K562 (cell line): ENCODE measurements at regions not wholly inside any gene's neighbourhood (a gene's known extent, or its start where the extent isn't known, plus 50 kb on each side); places are given as distances from the start of the nearest gene placed in this dataset.

ENCODE experiments used
- ATAC-seq: fragments of 200-7000 bp; cut with Tn5 transposase; 3 replicates; pipeline ENCODE4 v1.9.1; 2020; ENCODE audit warnings: moderate library complexity
- BruUV-seq: library from RNA; stranded (reverse); fragments of 400-500 nt; replicated peaks from 2 replicates; lab custom pipeline; 2021; lab: Mats Ljungman, UMichigan
- CTCF ChIA-PET: fragments of 300-600 bp; formaldehyde crosslinking; extraction: SDS; loops from one replicate; lab custom pipeline; 2021; ENCODE audit warnings: low intra/inter-chr PET ratio; lab: Yijun Ruan, JAX
- POLR2A ChIA-PET: fragments of 300-600, 350-650 bp; sonication (Branson Sonifier 250); formaldehyde crosslinking; extraction: SDS; loops from one replicate; lab custom pipeline; 2021; ENCODE audit warnings: antibody characterized with exemption, inconsistent platforms; lab: Yijun Ruan, JAX
- DNase-seq, 4 experiments: peaks; one replicate each; pipeline versions ENCODE4 v3.0.0 to v3.0.0-alpha.2; 2011 to 2018; ENCODE audit warnings: low spot score in 3 of 4, mixed read lengths in 3 of 4; ENCODE audit errors: extremely low read depth in 1 of 4
- FAIRE-seq: peaks from 2 replicates; lab custom pipeline; 2011; peaks lifted over from hg19 to GRCh38; lab: Jason Lieb, UNC
- H2AFZ ChIP-seq: 2 replicates; pipeline ENCODE4 v1.6.0; 2011; ENCODE audit warnings: low read depth, low read length, control low read depth, inconsistent platforms
- H3K27ac ChIP-seq: fragments of 200-600 bp; 3 replicates; pipeline ENCODE4 v1.8.0; 2011; ENCODE audit warnings: low read depth, mild to moderate bottlenecking, control low read depth, inconsistent platforms, low read length, moderate library complexity, mixed read lengths; ENCODE audit errors: extremely low read depth
- H3K27me3 ChIP-seq, 2 experiments: fragments of 300-600 bp in 1 of 2; 2 replicates in 1 of 2; 3 replicates in 1 of 2; pipeline versions ENCODE4 v1.6.0 to v1.8.0; 2011; ENCODE audit warnings: inconsistent platforms in 2 of 2, low read length in 2 of 2, mild to moderate bottlenecking in 1 of 2, mixed read lengths in 1 of 2, moderate library complexity in 1 of 2; ENCODE audit not compliant: control insufficient read depth in 2 of 2, insufficient read depth in 2 of 2
- H3K36me3 ChIP-seq: fragments of 300-600 bp; 3 replicates; pipeline ENCODE4 v1.8.0; 2011; ENCODE audit warnings: mild to moderate bottlenecking, low read length, inconsistent platforms; ENCODE audit not compliant: control insufficient read depth, insufficient read depth
- H3K4me1 ChIP-seq, 2 experiments: fragments of 200-600 bp in 1 of 2; replicated peaks in 1 of 2; 2 replicates in 1 of 2; 3 replicates in 1 of 2; pipeline versions ENCODE4 v1.5.1 to v1.8.0; 2011; ENCODE audit warnings: inconsistent platforms in 2 of 2, low read length in 2 of 2, mild to moderate bottlenecking in 1 of 2, mixed read lengths in 1 of 2, moderate library complexity in 1 of 2; ENCODE audit not compliant: control insufficient read depth in 2 of 2, insufficient read depth in 2 of 2
- H3K4me2 ChIP-seq: 2 replicates; pipeline ENCODE4 v1.6.1; 2011; ENCODE audit warnings: low read length, control low read depth, inconsistent platforms, mixed read lengths; ENCODE audit not compliant: insufficient read depth
- H3K4me3 ChIP-seq: fragments of 200-600 bp; sonication (generic), shearing (Covaris generic); 2 replicates; pipeline ENCODE4 v1.5.1; 2016; ENCODE audit warnings: control low read depth, inconsistent platforms
- H3K79me2 ChIP-seq: fragments of 200-600 bp; 3 replicates; pipeline ENCODE4 v1.8.0; 2011; ENCODE audit warnings: low read length, inconsistent platforms; ENCODE audit not compliant: control insufficient read depth, insufficient read depth
- H3K9ac ChIP-seq, 2 experiments: 2 replicates each; pipeline versions ENCODE4 v1.6.0 to v1.6.1; 2011; ENCODE audit warnings: low read depth in 2 of 2, low read length in 2 of 2, control low read depth in 1 of 2, inconsistent platforms in 1 of 2, mild to moderate bottlenecking in 1 of 2, mixed read lengths in 1 of 2; ENCODE audit not compliant: insufficient read depth in 1 of 2
- H3K9me1 ChIP-seq: one replicate; pipeline ENCODE4 v1.6.0; 2011; ENCODE audit warnings: inconsistent platforms, mild to moderate bottlenecking, low read length, moderate library complexity; ENCODE audit not compliant: control insufficient read depth, insufficient read depth
- H3K9me3 ChIP-seq: replicated peaks from 2 replicates; pipeline ENCODE4 v1.5.1; 2011; ENCODE audit warnings: low read depth, low read length, inconsistent platforms; ENCODE audit not compliant: control insufficient read depth, insufficient read depth
- H4K20me1 ChIP-seq: replicated peaks from 2 replicates; pipeline ENCODE4 v1.6.1; 2011; ENCODE audit warnings: low read length, inconsistent platforms, mixed read lengths; ENCODE audit not compliant: control insufficient read depth, insufficient read depth
- BCL6 ChIP-seq: fragments of 250-450 bp; sonication (Bioruptor Pico); IDR thresholded peaks from 2 replicates; pipeline ENCODE4 v1.4.0; 2020
- DACH1 ChIP-seq: fragments of 450-650 bp; IDR thresholded peaks from 2 replicates; pipeline ENCODE4 v1.6.1; 2018; ENCODE audit not compliant: partially characterized antibody
- GTF2E2 ChIP-seq: fragments of 200-800 bp; sonication (Bioruptor generic); IDR thresholded peaks from 2 replicates; pipeline ENCODE4 v1.6.1; 2016; ENCODE audit warnings: missing genetic modification characterization, missing compliant biosample characterization
- HDAC6 ChIP-seq: IDR thresholded peaks from 2 replicates; pipeline ENCODE4 v1.6.1; 2012; ENCODE audit warnings: low read depth, mild to moderate bottlenecking, control low read depth, inconsistent platforms, low read length, moderate library complexity
- SNIP1 ChIP-seq: fragments of 450-650 bp; IDR thresholded peaks from 2 replicates; pipeline ENCODE4 v1.7.1; 2017; ENCODE audit warnings: low read depth, mild to moderate bottlenecking
- ZKSCAN8 ChIP-seq: fragments of 200-800 bp; sonication (Bioruptor generic); IDR thresholded peaks from 2 replicates; pipeline ENCODE4 v1.6.1; 2016; ENCODE audit warnings: missing genetic modification characterization, missing compliant biosample characterization
- WGBS: fragments of 100-300 bp; shearing (Covaris generic); methylation state at CpG from one replicate; pipeline ENCODE4 v1.1.6; 2016; ENCODE audit warnings: low coverage, mixed read lengths; ENCODE audit not compliant: insufficient coverage; ENCODE audit errors: missing lambda C conversion rate; 5-methylcytosine and 5-hydroxymethylcytosine counted together
- in situ Hi-C: fragments of 300-500 bp; cut with MboI; formaldehyde crosslinking; loops from 4 replicates; pipeline ENCODE4 v1.15.0; 2018; ENCODE audit warnings: inconsistent platforms, mixed read lengths
- intact Hi-C: fragments of 100-400 bp; cut with micrococcal nuclease; formaldehyde crosslinking; loops from 2 replicates; pipeline ENCODE4 v1.14.2; 2022
- TF ChIP-seq, protein P1 (sequence below): sonication (generic); formaldehyde crosslinking; IDR thresholded peaks from 2 replicates; pipeline ENCODE4 v1.8.1; 2023; ENCODE audit warnings: mild to moderate bottlenecking, missing genetic modification reagents

DNA sequence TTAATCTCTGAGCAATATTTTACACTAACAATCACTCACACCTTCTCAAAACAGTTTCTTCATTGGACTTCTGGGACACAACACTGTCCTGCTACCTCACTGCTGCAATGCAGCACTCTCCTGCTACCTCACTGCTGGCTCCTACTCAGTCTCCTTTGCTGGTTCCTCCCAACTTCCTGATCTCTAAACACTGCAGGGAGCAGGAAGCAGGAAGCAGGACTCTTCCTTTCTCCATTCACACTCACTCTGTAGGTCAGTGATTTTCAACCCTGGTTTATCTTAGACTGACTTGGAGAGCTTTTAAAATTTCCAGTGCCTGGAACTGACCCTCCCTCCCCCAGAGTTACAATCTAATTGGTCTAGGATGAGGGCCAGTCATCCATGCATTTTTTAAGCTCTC, 243.4 kb upstream of the RBBP8 start:
- H4K20me1 ChIP-seq, result no peaks in the 10 kb centered on the region
- H3K9me3 ChIP-seq, result no peaks in the 10 kb centered on the region
- H3K9me1 ChIP-seq, result no peaks in the 10 kb centered on the region
- no peak overlapping the region for H3K4me3 ChIP-seq
- CTCF ChIA-PET, result no interaction called here
- no peak overlapping the region for H3K9ac ChIP-seq
- in situ Hi-C loops (no loop called here), intact Hi-C loops (no loop called here)
- H3K27me3 ChIP-seq, result peaks cover 0 to 2% of the 10 kb centered on the region in 2 experiments; a peak in 1 of 5 replicates
- H2AFZ ChIP-seq, result no peak overlapping the region
- no peaks in the 10 kb centered on the region for H3K79me2 ChIP-seq
- H3K4me1 ChIP-seq, result no peaks in the 10 kb centered on the region; a peak in 1 of 5 replicates
- FAIRE-seq, result no peak
- no peak overlapping the region for H3K4me2 ChIP-seq
- no peak for TF ChIP-seq GTF2E2
- TF ChIP-seq DACH1, result no peak
- no peak overlapping the region for H3K27ac ChIP-seq
- no peak for ATAC-seq
- no TSS peak for BruUV-seq
- H3K36me3 ChIP-seq, result no peaks in the 10 kb centered on the region
- POLR2A ChIA-PET, result interaction anchor here (0.6 kb wide), 1 partner anchor 1966 kb away, joined by 4 read pairs; no protein-coding TSS in a partner anchor
- DNase-seq, result no peak

DNA sequence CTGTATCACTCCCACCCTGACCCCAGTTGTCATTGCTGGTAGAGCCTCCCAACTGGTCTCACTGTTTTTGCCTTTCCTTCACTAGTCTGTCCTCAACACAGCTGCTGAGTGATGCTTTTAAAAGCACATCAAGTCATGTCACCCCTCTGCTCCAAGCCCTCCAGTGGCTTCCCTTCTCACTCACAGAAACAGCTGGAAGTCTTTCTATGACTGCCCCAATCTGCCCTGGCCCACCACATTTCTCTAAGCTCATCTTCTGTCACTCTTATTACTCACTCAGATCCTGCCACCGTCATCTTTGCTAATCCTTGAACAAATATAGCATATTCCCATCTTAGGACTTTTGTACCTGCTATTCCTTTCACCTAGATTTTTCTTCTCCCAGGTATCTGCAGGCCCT, 242.6 kb upstream of the RBBP8 start:
- Histone ChIP-seq H3K27ac (no peak overlapping the region), H3K79me2 (no peaks in the 10 kb centered on the region), H3K36me3 (no peaks in the 10 kb centered on the region), H3K9me3 (no peaks in the 10 kb centered on the region), H3K4me1 (no peaks in the 10 kb centered on the region), H3K9me1 (no peaks in the 10 kb centered on the region), H3K4me2 (no peak overlapping the region), H3K27me3 (peaks cover 0 to 5% of the 10 kb centered on the region in 2 experiments; a peak in 2 of 5 replicates), H4K20me1 (no peaks in the 10 kb centered on the region), H2AFZ (no peak overlapping the region), H3K4me3 (no peak overlapping the region), H3K9ac (no peak overlapping the region)
- ChIA-PET CTCF (no interaction called here), POLR2A (no interaction called here)
- intact Hi-C loops, result no loop called here
- no peak for ATAC-seq
- no peak for DNase-seq
- FAIRE-seq, result no peak
- in situ Hi-C loops, result no loop called here
- BruUV-seq, result no TSS peak
- WGBS, result 0% methylated on average over 1 of the region's 1 CpG
- TF ChIP-seq HDAC6, result no peak
- TF ChIP-seq, protein P1, sequence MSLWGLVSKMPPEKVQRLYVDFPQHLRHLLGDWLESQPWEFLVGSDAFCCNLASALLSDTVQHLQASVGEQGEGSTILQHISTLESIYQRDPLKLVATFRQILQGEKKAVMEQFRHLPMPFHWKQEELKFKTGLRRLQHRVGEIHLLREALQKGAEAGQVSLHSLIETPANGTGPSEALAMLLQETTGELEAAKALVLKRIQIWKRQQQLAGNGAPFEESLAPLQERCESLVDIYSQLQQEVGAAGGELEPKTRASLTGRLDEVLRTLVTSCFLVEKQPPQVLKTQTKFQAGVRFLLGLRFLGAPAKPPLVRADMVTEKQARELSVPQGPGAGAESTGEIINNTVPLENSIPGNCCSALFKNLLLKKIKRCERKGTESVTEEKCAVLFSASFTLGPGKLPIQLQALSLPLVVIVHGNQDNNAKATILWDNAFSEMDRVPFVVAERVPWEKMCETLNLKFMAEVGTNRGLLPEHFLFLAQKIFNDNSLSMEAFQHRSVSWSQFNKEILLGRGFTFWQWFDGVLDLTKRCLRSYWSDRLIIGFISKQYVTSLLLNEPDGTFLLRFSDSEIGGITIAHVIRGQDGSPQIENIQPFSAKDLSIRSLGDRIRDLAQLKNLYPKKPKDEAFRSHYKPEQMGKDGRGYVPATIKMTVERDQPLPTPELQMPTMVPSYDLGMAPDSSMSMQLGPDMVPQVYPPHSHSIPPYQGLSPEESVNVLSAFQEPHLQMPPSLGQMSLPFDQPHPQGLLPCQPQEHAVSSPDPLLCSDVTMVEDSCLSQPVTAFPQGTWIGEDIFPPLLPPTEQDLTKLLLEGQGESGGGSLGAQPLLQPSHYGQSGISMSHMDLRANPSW (CRISPR knock-in tag), result no peak
- TF ChIP-seq BCL6 (CRISPR knock-in tag), result no peak
- TF ChIP-seq SNIP1, result no peak
- no peak for TF ChIP-seq ZKSCAN8 (CRISPR knock-in tag)
